Bone marrow (tissue), 2 donors: ENCODE measurements at regions not wholly inside any gene's neighbourhood (a gene's known extent, or its start where the extent isn't known, plus 50 kb on each side); places are given as distances from the start of the nearest gene placed in this dataset.

Source experiments
- DNase-seq, 2 donors: peaks; one replicate each; lab custom pipeline; 2025; lab: John Stamatoyannopoulos, UW

GRCh38 chr2:219769090-219769910 is 141.9 kb downstream of the SLC4A3 start:
- DNase-seq, result no peak

- no peak for DNase-seq
These were observed 144.7 kb downstream of the SLC4A3 start for GRCh38 chr2:219772103-219772635.

GRCh38 chr2:219772697-219773096 is 145.3 kb downstream of the SLC4A3 start:
- no peak for DNase-seq

DNA sequence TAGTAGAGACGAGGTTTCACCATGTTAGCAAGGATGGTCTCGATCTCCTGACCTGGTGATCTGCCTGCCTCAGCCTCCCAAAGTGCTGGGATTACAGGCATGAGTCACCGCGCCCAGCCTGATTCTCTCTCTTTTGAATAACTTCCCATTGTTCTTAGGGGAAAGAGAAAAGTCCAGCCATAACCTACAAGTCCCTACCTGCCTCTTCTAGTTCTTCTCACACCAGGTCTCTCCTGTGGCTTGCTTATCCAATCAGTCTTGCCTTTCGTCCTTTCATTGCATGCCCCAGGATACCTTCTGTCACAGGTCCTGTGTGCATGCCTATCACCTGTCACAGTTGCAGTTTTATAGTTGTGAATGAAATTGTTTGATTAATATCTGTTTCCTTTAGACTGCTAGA is 148.1 kb downstream of the SLC4A3 start:
- DNase-seq, result no peak

DNA sequence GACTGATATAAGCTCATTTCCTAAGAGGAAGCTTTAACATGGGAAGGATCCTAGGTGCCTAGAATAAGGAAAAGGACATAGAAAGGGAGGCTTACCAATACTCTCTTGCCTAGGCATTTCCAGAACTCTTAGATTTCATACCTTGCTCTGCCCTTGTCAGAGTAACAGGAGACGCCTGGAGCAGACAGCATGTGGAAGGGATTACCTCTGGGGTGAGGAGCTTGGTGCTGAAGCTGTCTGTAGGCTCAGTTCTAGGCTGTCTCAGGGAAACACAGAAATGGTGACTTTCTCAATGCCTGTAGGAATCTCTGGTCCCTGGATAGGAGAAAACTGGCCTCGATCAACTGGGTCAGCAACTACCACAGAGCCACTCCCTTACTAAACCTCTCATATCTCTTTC is 150.0 kb downstream of the SLC4A3 start:
- no peak for DNase-seq

DNA sequence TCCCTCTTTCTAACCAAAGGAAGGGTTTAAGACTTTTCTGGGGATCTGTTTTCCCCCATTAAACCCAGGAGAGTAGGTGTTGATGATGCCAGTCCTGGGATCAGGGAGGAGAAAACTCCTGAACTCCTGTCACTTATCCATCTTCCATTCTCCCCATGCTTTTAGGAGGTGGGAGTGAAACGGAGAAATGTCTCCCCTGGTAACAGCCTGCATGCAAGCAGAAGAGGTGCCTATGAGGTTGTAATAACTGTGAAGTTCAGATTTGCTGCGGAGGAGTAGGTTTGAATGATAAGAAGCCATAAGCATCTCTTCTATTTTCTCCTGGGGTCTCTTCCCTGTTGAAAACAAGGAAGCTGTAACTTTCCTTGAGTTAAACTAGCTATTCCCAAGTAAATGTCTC is 150.8 kb downstream of the SLC4A3 start:
- no peak for DNase-seq

- DNase-seq, result no peak
These were observed 155.4 kb downstream of the SLC4A3 start for GRCh38 chr2:219782737-219783348.

- no peak for DNase-seq
These were observed 156.0 kb downstream of the SLC4A3 start for GRCh38 chr2:219783359-219783975.

- DNase-seq, result no peak
These were observed 156.7 kb downstream of the SLC4A3 start for GRCh38 chr2:219784178-219784577.

DNA sequence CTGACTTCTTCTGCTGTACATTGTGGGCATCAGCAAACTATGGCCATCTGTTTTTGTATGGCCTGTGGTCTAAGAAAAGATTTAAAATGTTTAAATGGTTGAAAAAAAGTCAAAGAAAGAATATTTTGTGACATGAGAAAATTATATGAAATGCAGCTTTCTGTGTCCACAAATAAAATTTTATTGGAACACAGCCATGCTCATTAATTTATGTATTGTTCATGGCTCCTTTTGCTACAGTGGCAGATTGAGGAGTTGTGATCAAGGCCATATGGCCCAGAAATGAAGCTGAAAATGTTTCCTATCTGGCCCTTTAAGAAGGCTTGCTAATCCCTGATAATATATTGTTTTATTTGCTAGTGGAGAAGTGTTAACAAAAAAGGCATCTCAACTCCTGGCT is 162.0 kb downstream of the SLC4A3 start:
- DNase-seq, result no peak

DNA sequence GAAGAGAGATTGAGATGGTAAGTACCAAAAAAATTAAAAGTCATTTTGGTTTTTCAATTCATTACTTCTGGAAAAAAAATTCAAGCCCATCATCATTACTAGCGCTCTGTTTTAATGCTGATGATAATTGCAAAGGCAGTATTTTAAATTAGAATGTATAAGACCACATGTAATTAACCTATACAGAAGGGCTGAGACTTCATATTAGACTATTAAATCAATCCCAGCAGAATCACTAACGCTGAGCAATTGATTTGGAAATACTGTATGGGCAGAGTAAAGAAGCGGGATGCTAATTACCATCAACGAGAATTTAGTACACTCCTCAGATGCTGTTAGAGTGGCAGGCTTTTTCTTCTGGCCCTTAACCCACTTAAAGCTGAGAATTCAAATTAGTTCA is 165.0 kb downstream of the SLC4A3 start:
- no peak for DNase-seq

GRCh38 chr2:219798430-219798829 is 171.0 kb downstream of the SLC4A3 start:
- DNase-seq, result no peak

DNA sequence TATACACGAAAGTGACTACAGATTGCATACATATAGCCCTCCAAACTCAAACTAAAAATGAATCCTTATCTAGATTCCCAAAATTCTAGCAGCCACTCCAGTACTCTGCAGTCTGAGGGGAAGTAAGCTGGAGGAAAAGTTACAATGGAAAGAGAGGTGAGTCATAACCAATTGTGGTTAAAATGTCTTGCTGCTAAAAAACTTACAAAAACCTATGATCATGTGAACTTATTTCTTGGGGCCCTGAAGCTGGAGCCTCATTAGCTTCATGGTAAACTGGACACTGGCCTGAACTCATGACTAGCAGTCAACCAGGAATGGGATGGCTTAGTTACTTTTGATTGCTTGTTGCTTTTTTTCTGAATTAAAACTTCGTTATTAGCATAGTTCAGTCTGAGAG is 175.9 kb downstream of the SLC4A3 start:
- no peak for DNase-seq

- no peak for DNase-seq
These were observed 183.5 kb downstream of the SLC4A3 start for GRCh38 chr2:219810895-219811294.

DNA sequence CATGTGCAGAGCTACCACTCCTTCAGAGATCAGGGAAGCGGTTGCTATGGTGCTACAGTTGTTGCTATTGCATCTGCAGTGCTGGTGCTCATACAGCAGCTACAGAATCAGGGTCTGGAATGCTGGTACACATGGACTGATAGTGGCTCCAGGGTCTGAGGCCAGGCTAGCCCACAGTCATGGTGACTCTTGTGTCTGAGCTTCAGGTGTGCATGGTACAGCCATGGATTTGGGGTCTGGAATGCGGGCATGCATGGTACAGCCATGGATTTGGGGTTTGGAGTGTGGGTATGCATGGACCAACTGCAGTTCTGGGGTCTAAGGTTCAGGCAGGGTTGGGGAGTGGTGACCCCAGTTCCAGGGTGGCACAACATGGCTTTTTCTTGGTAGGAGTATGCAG is 185.2 kb downstream of the SLC4A3 start:
- DNase-seq, result no peak

- DNase-seq, result no peak
These were observed 193.3 kb downstream of the SLC4A3 start for GRCh38 chr2:219820767-219821166.

DNA sequence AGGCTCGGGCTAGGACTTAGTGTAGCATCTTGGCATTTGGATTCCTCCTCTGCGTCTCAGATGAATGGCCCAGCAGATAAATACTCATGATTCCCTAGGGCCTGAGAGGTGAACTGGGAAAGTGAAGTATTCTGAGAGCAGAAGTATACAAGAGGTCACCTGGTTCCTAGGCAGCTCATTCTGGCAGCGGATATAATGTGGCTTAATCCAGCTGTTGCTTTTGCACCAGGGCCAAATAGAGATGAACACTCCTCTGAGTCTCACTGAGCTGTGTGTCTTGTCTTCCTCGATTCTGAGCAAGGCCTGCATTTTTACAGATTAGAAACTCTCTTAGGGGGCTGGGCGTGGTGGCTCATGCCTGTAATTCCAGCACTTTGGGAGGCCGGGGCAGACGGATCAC is 196.1 kb downstream of the SLC4A3 start:
- no peak for DNase-seq

DNA sequence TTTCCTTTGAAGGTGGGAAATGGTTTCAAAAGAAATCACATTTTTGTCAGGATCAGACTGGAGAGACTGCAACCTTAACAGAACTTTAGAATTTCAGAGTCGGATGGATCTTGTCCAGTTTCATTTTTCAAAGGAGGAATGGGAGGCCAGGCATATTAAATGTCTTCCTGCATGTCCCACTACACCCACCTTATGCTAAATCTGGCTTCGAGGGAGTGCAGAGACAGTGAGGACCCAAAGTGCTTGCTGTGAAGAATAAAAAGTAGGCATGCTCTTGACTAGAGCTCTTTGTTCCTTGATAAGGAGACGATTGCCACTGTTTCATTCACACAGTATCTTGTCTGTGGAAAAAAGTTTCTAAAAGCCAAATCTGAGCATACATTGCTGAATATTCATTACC is 197.6 kb downstream of the SLC4A3 start:
- no peak for DNase-seq

- no peak for DNase-seq
These were observed 200.7 kb downstream of the SLC4A3 start for GRCh38 chr2:219828127-219828526.

GRCh38 chr2:219829667-219830352 is 202.4 kb downstream of the SLC4A3 start:
- DNase-seq, result no peak

DNA sequence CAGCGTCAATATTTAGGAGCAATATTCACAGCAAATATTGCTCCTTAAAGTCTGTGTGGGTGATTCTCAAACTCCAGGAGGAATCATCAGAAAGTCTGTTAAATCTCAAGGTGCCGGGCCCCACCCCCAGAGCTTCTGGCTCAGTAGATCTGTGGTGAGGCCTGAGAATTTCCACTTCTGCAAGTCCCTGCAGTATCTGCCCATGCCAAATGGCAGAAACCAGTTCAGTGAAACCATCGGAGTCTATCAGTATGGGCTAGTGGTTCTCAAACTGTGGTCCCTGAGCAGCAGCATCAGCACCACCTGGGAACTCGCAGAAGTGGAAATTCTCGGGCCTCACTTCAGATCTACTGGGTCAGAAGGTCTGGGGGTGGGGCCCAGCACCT is 202.9 kb downstream of the SLC4A3 start:
- no peak for DNase-seq

DNA sequence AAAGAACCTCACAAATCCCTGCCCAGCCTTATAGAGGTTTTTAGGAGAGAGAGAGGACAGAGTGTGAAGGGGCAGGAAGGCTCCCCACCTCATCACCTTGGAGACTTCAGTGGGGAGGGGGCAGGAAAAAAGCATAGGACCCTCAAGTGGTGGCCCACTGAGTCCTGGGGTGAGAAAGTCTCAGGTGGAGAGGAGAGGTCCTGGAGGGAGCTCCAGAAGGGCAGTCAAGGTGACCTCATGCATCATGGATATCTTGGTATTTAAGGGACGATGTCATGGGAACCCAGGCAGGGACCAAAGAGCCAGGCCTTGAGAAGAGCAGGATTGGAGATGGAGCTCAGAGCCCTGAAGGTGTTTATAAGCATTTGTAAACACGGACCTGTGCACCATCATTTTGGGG is 204.5 kb downstream of the SLC4A3 start:
- DNase-seq, result no peak

- DNase-seq, result no peak
These were observed 205.5 kb downstream of the SLC4A3 start for GRCh38 chr2:219832904-219833303.
